BJ (cell line): ENCODE measurements at regions not wholly inside any gene's neighbourhood (a gene's known extent, or its start where the extent isn't known, plus 50 kb on each side); places are given as distances from the start of the nearest gene placed in this dataset.

Source experiments
- CTCF ChIA-PET: fragments of 350-600 bp; formaldehyde crosslinking; extraction: SDS; loops from one replicate; lab custom pipeline; 2021; ENCODE audit warnings: antibody characterized with exemption, inconsistent platforms; lab: Yijun Ruan, JAX
- POLR2A ChIA-PET: fragments of 300-600 bp; sonication (Branson Sonifier 250); formaldehyde crosslinking; extraction: SDS; loops from one replicate; lab custom pipeline; 2021; ENCODE audit warnings: antibody characterized with exemption; lab: Charles Lee
- DNase-seq: peaks from one replicate; pipeline ENCODE4 v3.0.0-alpha.2; 2011; ENCODE audit warnings: low read depth
- H3K27me3 ChIP-seq: 2 replicates; pipeline ENCODE4 v1.6.0; 2011; ENCODE audit warnings: low read length; ENCODE audit not compliant: control insufficient read depth, insufficient read depth
- H3K36me3 ChIP-seq: 2 replicates; pipeline ENCODE4 v1.5.1; 2011; ENCODE audit warnings: low read length; ENCODE audit not compliant: control insufficient read depth, insufficient read depth
- H3K4me3 ChIP-seq: 2 replicates; pipeline ENCODE4 v1.5.1; 2011; ENCODE audit warnings: low read depth, mild to moderate bottlenecking, control low read depth, low read length
- TF ChIP-seq, protein P1 (sequence below): IDR thresholded peaks from 2 replicates; pipeline ENCODE4 v1.5.1; 2011; ENCODE audit warnings: low read depth, mild to moderate bottlenecking, control low read depth, inconsistent platforms, low read length, moderate library complexity; ENCODE audit not compliant: insufficient read depth

DNA sequence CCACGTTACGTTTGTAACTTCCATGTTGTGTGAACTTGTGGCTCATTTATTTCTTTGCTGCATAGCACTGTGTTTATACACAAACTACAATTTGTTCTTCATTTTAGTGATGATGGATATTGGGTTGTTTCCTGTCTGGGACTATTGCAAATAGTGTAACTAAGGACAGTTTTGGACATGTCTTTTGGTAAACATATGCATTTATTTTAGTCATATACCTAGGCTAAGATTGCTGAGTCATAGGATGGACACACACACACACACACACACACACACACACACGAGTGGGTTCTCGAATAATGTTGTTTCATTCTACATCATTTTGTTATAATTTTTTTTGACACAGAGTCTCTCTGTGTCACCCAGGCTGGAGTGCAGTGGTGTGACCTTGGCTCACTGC lies 123.5 kb upstream of the CAND1 start:
- Histone ChIP-seq H3K4me3 (no peak overlapping the region), H3K36me3 (no peaks in the 10 kb centered on the region), H3K27me3 (no peaks in the 10 kb centered on the region)
- CTCF ChIA-PET = interaction anchor here (1.6 kb wide), 1 partner anchor 15 kb away, joined by 4 read pairs; no protein-coding TSS in a partner anchor
- POLR2A ChIA-PET = no interaction called here
- no peak for DNase-seq
- TF ChIP-seq, protein P1, sequence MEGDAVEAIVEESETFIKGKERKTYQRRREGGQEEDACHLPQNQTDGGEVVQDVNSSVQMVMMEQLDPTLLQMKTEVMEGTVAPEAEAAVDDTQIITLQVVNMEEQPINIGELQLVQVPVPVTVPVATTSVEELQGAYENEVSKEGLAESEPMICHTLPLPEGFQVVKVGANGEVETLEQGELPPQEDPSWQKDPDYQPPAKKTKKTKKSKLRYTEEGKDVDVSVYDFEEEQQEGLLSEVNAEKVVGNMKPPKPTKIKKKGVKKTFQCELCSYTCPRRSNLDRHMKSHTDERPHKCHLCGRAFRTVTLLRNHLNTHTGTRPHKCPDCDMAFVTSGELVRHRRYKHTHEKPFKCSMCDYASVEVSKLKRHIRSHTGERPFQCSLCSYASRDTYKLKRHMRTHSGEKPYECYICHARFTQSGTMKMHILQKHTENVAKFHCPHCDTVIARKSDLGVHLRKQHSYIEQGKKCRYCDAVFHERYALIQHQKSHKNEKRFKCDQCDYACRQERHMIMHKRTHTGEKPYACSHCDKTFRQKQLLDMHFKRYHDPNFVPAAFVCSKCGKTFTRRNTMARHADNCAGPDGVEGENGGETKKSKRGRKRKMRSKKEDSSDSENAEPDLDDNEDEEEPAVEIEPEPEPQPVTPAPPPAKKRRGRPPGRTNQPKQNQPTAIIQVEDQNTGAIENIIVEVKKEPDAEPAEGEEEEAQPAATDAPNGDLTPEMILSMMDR = no peak

DNA sequence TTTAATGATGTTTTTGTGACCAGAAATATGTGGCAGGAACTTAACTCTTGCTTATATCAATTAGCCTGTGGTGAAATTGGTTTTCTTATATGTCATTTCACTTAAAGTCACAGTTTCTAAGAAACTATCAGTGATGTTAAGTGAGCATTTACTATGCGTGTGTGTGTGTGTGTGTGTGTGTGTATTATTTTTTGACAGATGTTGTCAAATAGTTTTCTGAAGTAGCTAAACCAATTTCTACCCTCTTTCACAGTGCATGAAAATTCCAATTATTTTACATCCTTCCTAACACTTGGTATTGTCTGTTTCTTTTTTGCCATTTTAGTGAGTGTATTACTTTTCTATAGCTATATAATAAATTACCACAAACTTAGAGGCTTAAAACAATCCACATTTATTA lies 122.1 kb upstream of the CAND1 start:
- Histone ChIP-seq H3K36me3 (no peaks in the 10 kb centered on the region), H3K4me3 (no peak overlapping the region), H3K27me3 (no peaks in the 10 kb centered on the region)
- TF ChIP-seq, protein P1 = no peak
- no peak for DNase-seq
- ChIA-PET POLR2A (no interaction called here), CTCF (no interaction called here)

DNA sequence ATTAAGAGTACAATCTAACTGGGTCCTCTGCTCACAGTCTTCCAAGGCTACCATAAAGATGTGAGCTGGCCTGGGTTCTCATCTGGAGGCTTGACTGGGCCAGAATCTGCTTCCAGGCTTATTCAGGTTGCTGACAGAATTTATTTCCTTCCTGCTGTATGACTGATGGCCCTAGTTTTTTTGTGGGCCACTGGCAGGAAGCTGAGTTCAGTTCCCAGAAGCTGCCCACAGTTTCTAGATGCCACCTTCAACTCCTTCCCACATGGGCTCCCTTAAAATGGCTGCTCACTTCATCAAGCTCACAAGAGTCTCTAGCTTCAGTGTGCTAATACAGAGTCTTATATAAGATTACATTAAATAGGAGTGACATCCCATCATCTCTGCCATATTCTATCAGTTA lies 121.7 kb upstream of the CAND1 start:
- DNase-seq = no peak
- TF ChIP-seq, protein P1 = no peak
- POLR2A ChIA-PET = no interaction called here
- Histone ChIP-seq H3K36me3 (no peaks in the 10 kb centered on the region), H3K27me3 (no peaks in the 10 kb centered on the region), H3K4me3 (no peak overlapping the region)
- CTCF ChIA-PET = interaction anchor here (1.3 kb wide), 1 partner anchor 14 kb away, joined by 3 read pairs; no protein-coding TSS in a partner anchor

DNA sequence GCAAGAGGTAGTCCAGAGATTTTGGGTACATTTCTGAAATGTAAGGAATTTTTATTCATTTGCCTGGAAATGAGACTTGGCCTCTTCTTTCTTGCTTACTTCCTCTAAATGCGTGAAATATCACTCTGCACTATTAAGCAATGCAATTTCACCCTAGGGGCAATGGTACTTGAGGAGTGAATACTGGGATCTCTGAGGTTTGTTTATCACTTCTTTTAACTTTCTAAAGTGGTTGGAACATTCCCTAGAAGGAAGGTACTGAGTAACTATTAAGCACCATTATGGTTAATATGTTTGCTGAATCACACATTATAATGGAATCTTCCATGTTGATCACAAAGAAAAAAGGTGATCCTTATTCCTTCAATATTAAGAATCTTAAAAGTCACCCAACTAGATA lies 120.9 kb upstream of the CAND1 start:
- POLR2A ChIA-PET = no interaction called here
- no peak for DNase-seq
- H3K4me3 ChIP-seq = no peak overlapping the region
- H3K27me3 ChIP-seq = no peaks in the 10 kb centered on the region
- TF ChIP-seq, protein P1 = no peak
- CTCF ChIA-PET = interaction anchor here (1.3 kb wide), 1 partner anchor 13 kb away, joined by 3 read pairs; no protein-coding TSS in a partner anchor
- H3K36me3 ChIP-seq = no peaks in the 10 kb centered on the region

DNA sequence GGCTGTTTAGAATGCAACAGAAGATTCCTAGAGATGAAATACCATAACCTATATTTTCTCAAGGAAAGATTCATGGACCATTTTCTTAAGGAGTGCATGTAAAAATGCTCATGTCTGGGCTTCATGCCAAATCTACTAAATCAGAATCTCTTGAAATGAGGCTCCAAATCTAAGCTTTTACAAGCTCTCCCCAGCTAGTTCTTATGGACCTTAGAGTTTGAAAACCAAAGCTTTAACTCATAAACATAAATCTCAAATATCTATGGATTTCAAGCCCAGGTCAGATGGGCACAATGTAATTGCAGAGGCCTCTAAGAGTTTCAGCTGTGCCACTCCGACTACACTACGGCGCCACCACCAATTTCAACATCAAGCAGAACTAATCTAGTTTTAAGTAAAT lies 117.3 kb upstream of the CAND1 start:
- Histone ChIP-seq H3K4me3 (no peak overlapping the region), H3K36me3 (no peaks in the 10 kb centered on the region), H3K27me3 (no peaks in the 10 kb centered on the region)
- CTCF ChIA-PET = interaction anchor here (1.2 kb wide), 1 partner anchor 9 kb away, joined by 6 read pairs; no protein-coding TSS in a partner anchor
- POLR2A ChIA-PET = no interaction called here
- DNase-seq = no peak
- TF ChIP-seq, protein P1 = no peak
